ENCODE measurements at regions not wholly inside any gene's neighbourhood (a gene's known extent, or its start where the extent isn't known, plus 50 kb on each side); places are given as distances from the start of the nearest gene placed in this dataset.

GRCh38 chr16:82345318-82345717, 175.3 kb upstream of the MPHOSPH6 start:
- no peak for TF ChIP-seq POLR2A (IDR thresholded peaks at IDR 0.05; ENCODE audit: low read depth, low read length)
- no peak for TF ChIP-seq CTCF (IDR thresholded peaks at IDR 0.05; ENCODE audit: extremely low read depth in 1 of 2, insufficient read depth in 1 of 2, low read depth in 1 of 2, low read length in 2 of 2)
- TF ChIP-seq MAX (IDR thresholded peaks at IDR 0.05; ENCODE audit: insufficient read depth, insufficient read length): no peak
- TF ChIP-seq EZH2 (IDR thresholded peaks at IDR 0.05; ENCODE audit: borderline replicate concordance, low read depth, low read length, severe bottlenecking): no peak
- TF ChIP-seq MYC (IDR thresholded peaks at IDR 0.05; ENCODE audit: low read depth, low read length): no peak
- no peak for TF ChIP-seq POLR2AphosphoS5 (IDR thresholded peaks at IDR 0.05; ENCODE audit: insufficient read depth, low read depth, low read length)

Data from endothelial cell of umbilical vein (primary cell).